ENCODE measurements at regions not wholly inside any gene's neighbourhood (a gene's known extent, or its start where the extent isn't known, plus 50 kb on each side); places are given as distances from the start of the nearest gene placed in this dataset.

DNA sequence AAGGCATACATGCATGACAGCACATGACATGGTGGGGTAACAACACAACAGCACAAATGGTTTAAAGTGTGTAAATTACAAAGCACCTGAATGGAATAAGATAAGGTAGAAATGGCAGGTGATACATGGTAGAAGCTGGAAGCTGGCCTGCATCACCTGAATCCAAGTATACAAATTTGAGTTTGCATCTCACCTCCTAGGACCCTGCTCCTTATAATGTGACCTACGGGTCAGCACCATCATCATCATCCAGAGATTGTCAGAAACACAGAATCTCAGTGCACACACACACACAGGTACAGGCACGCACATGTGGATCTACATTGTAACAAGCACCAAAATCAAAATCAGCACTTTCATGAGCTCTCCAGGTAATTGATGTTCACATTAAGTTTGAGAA lies 1048.2 kb upstream of the AUTS2 start:
- TF ChIP-seq, protein P1, sequence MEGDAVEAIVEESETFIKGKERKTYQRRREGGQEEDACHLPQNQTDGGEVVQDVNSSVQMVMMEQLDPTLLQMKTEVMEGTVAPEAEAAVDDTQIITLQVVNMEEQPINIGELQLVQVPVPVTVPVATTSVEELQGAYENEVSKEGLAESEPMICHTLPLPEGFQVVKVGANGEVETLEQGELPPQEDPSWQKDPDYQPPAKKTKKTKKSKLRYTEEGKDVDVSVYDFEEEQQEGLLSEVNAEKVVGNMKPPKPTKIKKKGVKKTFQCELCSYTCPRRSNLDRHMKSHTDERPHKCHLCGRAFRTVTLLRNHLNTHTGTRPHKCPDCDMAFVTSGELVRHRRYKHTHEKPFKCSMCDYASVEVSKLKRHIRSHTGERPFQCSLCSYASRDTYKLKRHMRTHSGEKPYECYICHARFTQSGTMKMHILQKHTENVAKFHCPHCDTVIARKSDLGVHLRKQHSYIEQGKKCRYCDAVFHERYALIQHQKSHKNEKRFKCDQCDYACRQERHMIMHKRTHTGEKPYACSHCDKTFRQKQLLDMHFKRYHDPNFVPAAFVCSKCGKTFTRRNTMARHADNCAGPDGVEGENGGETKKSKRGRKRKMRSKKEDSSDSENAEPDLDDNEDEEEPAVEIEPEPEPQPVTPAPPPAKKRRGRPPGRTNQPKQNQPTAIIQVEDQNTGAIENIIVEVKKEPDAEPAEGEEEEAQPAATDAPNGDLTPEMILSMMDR (IDR thresholded peaks at IDR 0.05) = no peak
- H3K27ac ChIP-seq = no peak overlapping the region
- no peaks in the 10 kb centered on the region for H3K4me1 ChIP-seq
- no peak overlapping the region for H3K4me3 ChIP-seq
- DNase-seq (ENCODE audit: low spot score) = no peak
- no peaks in the 10 kb centered on the region for H3K27me3 ChIP-seq
- H3K36me3 ChIP-seq = no peaks in the 10 kb centered on the region
- H3K9me3 ChIP-seq = no peaks in the 10 kb centered on the region

DNA sequence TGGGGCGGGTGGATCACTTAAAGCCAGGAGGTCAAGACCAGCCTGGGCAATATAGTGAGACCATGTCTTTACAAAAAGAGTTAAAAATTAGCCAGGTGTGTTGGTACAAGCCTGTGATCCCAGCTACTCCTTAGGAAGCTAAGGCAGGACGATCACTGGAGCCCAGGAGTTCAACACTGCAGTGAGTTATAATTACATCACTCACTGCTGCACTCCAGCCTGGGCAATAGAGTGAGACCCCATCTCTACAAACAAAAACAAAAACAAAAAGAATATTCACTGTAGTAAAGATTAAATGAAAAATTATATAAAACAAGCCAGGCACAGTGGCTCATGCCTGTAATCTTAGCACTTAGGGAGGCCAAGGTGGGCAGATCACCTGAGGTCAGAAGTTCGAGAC lies 1047.6 kb upstream of the AUTS2 start:
- TF ChIP-seq, protein P1 (IDR thresholded peaks at IDR 0.05) = no peak
- H3K9me3 ChIP-seq = no peaks in the 10 kb centered on the region
- H3K4me3 ChIP-seq = no peak overlapping the region
- no peak for DNase-seq (ENCODE audit: low spot score)
- H3K27ac ChIP-seq = no peak overlapping the region
- no peaks in the 10 kb centered on the region for H3K27me3 ChIP-seq
- no peaks in the 10 kb centered on the region for H3K4me1 ChIP-seq
- H3K36me3 ChIP-seq = no peaks in the 10 kb centered on the region

DNA sequence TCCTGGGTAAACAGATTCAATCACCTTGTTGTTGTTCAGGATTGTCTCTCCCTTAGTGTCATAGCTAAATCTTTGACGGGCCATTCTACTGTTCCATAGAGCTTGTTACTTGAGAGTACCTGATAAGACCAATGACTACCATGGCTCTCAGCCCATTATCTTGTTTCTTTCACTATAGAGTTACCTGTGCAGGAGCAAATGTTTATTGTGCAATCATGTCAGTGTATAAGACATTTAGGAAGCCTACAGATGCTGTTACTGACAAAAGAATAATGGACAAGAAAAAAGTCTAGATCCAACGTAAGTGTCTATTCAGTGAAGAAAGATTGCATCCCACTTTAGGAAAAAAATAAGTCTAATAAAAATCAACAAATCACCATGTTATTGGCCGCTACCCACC lies 1041.7 kb upstream of the AUTS2 start:
- no peak overlapping the region for H3K27ac ChIP-seq
- H3K4me1 ChIP-seq = no peaks in the 10 kb centered on the region
- DNase-seq (ENCODE audit: low spot score) = no peak
- no peak overlapping the region for H3K4me3 ChIP-seq
- H3K27me3 ChIP-seq = no peaks in the 10 kb centered on the region
- no peaks in the 10 kb centered on the region for H3K36me3 ChIP-seq
- TF ChIP-seq, protein P1 (IDR thresholded peaks at IDR 0.05) = no peak
- no peaks in the 10 kb centered on the region for H3K9me3 ChIP-seq

DNA sequence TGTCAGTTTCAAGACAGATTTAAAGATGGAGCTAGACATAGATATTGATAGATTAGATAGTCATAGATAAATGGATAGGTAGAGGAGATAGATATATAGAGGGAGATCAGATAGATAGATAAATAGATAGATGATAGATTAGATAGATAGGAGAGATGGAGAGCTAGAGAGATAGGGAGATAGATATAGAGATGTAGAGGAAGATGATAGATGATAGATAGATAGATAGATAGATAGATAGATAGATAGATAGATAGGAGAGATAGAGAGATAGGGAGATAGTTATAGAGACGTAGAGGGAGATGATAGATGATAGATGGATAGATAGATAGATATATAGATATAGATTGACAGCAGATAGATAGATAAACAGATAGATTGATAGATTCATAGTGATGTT lies 1038.8 kb upstream of the AUTS2 start:
- no peaks in the 10 kb centered on the region for H3K9me3 ChIP-seq
- DNase-seq (ENCODE audit: low spot score) = no peak
- no peaks in the 10 kb centered on the region for H3K27me3 ChIP-seq
- no peaks in the 10 kb centered on the region for H3K36me3 ChIP-seq
- H3K4me3 ChIP-seq = no peak overlapping the region
- no peaks in the 10 kb centered on the region for H3K4me1 ChIP-seq
- TF ChIP-seq, protein P1 (IDR thresholded peaks at IDR 0.05) = no peak
- H3K27ac ChIP-seq = no peak overlapping the region

DNA sequence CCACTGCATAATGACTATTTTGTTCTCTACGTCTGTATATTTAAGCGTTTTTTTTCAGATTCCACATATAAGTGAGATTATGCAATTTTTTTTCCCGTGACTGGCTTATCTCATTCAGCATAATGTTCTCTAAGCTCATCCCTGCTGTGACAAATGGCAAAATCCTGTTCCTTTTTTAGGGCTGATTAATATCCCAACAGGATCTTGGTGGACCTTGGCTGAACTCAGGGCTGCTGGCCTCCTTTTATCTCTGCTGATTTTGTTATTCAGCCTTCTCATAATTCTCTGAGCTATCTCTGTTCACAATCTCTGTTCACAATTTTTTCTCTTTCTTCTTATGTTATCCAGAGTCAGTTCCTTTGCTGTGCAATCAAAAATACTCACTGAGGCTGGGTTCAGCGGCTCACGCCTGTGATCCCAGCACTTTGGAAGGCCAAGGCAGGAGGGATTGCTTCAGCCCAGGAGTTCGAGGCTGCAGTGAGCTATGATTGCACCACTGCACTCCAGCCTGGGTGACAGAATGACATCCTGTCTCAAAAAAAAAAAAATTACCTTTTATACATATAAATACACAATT lies 1035.9 kb upstream of the AUTS2 start:
- Histone ChIP-seq H3K4me3 (no peak overlapping the region), H3K4me1 (no peaks in the 10 kb centered on the region), H3K36me3 (no peaks in the 10 kb centered on the region), H3K27me3 (no peaks in the 10 kb centered on the region), H3K27ac (no peak overlapping the region), H3K9me3 (no peaks in the 10 kb centered on the region)
- DNase-seq (ENCODE audit: low spot score) = no peak
- TF ChIP-seq, protein P1 (IDR thresholded peaks at IDR 0.05) = no peak
